Skeletal muscle tissue (tissue), 3 donors: ENCODE measurements at regions not wholly inside any gene's neighbourhood (a gene's known extent, or its start where the extent isn't known, plus 50 kb on each side); places are given as distances from the start of the nearest gene placed in this dataset.
"Not testable (repeated sequence)": the region's sequence is repeated elsewhere in the genome, so short reads cannot be mapped to it uniquely, and the experiment has no call there.

Source experiments
- H3K27ac ChIP-seq: one replicate; pipeline ENCODE4 v1.7.0; 2013; ENCODE audit warnings: mild to moderate bottlenecking, low read depth, low read length, inconsistent platforms
- H3K27me3 ChIP-seq, 3 donors: one replicate each; pipeline ENCODE4 v1.7.0; 2013; ENCODE audit warnings: low read length in 3 of 3; ENCODE audit not compliant: control insufficient read depth in 3 of 3, insufficient read depth in 3 of 3
- H3K36me3 ChIP-seq, 3 donors: one replicate each; pipeline ENCODE4 v1.7.0; 2013; ENCODE audit warnings: low read length in 3 of 3; ENCODE audit not compliant: control insufficient read depth in 3 of 3, insufficient read depth in 3 of 3
- H3K4me1 ChIP-seq, 3 donors: one replicate each; pipeline ENCODE4 v1.7.0; 2013; ENCODE audit warnings: low read length in 3 of 3, mild to moderate bottlenecking in 3 of 3; ENCODE audit not compliant: control insufficient read depth in 3 of 3, insufficient read depth in 3 of 3
- H3K4me3 ChIP-seq, 3 donors: one replicate each; pipeline ENCODE4 v1.7.0; 2013; ENCODE audit warnings: low read length in 3 of 3
- H3K9ac ChIP-seq, 3 donors: one replicate each; pipeline ENCODE4 v1.7.0; 2013; ENCODE audit warnings: low read length in 3 of 3, mild to moderate bottlenecking in 3 of 3, moderate library complexity in 2 of 3, low read depth in 1 of 3
- H3K9me3 ChIP-seq, 3 donors: one replicate each; pipeline ENCODE4 v1.7.0; 2013; ENCODE audit warnings: low read length in 3 of 3; ENCODE audit not compliant: control insufficient read depth in 3 of 3
- donor health status: Osteomylitis.

DNA sequence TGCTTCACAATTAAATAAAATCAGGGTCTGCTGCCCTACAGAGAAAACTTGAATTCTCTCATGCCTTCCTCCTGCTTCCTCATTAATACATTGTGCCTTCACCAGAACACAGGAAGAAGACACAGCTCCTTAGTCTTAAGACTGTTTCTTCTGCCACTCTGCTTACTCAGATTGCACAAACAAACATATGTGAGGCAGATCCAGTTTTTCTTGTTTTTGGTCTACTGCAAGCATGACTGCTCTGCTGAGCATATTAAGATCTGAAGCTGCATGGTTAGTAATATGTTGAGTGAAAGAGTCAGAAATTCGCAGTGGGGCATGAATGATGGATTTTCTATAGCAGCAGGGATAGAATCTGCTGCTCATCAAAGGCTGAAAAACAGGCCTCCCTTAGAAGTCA lies 321.1 kb upstream of the STXBP6 start:
- no peaks in the 10 kb centered on the region for H3K36me3 ChIP-seq

DNA sequence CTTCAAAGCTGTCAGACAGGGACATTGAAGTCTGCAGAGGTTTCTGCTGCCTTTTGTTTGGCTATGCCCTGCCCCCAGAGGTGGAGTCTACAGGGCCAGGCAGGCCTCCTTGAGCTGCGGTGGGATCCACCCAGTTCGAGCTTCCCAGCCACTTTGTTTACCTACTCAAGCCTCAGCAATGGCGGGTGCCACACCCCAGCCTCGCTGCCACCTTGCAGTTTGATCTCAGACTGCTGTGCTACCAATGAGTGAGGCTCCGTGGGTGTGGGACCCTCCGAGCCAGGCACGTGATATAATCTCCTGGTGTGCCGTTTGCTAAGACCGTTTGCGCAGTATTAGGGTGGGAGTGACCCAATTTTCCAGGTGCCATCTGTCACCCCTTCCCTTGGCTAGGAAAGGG lies 320.1 kb upstream of the STXBP6 start:
- H3K9ac ChIP-seq, H3K4me1 ChIP-seq, H3K36me3 ChIP-seq, H3K9me3 ChIP-seq, H3K4me3 ChIP-seq, H3K27ac ChIP-seq, H3K27me3 ChIP-seq: not testable (repeated sequence)

More for the DNA sequence above, 321.1 kb upstream of the STXBP6 start:
- Histone ChIP-seq H3K4me1 (no peaks in the 10 kb centered on the region), H3K9ac (no peak overlapping the region), H3K4me3 (no peak overlapping the region), H3K27me3 (no peaks in the 10 kb centered on the region), H3K9me3 (no peaks in the 10 kb centered on the region), H3K27ac (no peak overlapping the region)

DNA sequence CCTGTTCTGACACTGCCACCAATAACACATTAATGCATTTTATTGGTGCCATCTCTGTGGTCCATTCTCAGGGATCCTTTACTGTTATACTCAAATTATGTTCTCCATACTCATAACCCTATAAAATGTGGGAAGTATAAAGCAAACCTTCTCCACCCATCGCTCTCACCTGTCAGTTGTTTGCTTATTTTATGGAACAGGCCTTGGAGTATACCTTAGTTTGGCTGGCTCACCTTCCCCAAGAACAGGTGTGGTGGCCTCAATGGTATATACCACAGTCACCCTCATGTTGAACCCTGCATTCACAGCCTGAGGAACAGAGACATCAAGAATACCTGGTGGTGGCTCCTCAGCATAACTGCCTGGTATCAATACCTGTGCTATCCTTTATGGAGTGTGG lies 308.4 kb upstream of the STXBP6 start:
- no peaks in the 10 kb centered on the region for H3K36me3 ChIP-seq
- no peaks in the 10 kb centered on the region for H3K4me1 ChIP-seq

DNA sequence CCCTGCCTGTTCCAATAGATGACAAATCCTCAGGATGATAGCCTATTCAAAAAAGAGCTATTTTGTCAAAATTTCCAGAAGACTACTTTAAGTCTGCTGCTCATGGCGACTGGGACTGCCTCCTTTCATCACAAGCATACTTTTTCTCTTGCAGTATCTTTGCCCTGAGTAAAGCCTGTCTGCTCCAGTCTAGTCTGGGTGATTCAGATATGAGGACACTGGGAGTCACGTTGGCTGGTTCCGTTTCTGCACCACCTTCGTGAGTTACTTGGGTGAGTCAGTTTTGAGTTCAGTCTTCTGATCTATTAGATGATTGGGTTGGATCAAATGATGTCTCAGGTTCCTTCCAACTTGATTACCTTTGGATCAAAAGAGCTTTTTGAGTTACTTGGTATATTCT lies 301.3 kb upstream of the STXBP6 start:
- Histone ChIP-seq H3K36me3 (no peaks in the 10 kb centered on the region), H3K9ac (no peak overlapping the region), H3K27ac (no peak overlapping the region), H3K9me3 (no peaks in the 10 kb centered on the region), H3K27me3 (no peaks in the 10 kb centered on the region), H3K4me3 (no peak overlapping the region), H3K4me1 (peaks cover 0 to 4% (median 0%) of the 10 kb centered on the region in 3 donors)

More for the DNA sequence above, 308.4 kb upstream of the STXBP6 start:
- no peak overlapping the region for H3K27ac ChIP-seq
- no peak overlapping the region for H3K9ac ChIP-seq
- H3K27me3 ChIP-seq, result no peaks in the 10 kb centered on the region
- H3K4me3 ChIP-seq, result no peak overlapping the region
- H3K9me3 ChIP-seq, result no peaks in the 10 kb centered on the region

DNA sequence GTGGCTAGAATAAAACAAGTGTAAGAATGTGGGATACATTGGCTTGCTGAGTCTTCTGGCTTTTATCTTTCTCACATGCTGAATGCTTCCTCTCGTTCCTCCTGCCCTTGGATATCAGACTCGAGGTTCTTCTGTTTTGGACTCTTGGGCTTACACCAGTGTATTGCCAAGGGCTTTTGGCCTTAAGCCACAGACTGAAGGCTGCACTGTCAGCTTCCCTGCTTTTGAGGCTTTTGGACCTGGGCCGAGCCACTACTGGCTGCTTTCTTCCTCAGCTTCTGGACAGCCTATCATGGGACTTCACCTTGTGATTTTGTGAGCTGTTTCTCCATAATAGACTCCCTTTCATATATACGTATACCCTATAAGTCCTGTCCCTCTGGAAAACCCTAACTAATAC lies 300.9 kb upstream of the STXBP6 start:
- H3K4me1 ChIP-seq, result peaks cover 0 to 4% (median 0%) of the 10 kb centered on the region in 3 donors
- no peak overlapping the region for H3K4me3 ChIP-seq
- H3K9me3 ChIP-seq, result no peaks in the 10 kb centered on the region
- no peak overlapping the region for H3K27ac ChIP-seq
- no peaks in the 10 kb centered on the region for H3K27me3 ChIP-seq
- no peak overlapping the region for H3K9ac ChIP-seq
- H3K36me3 ChIP-seq, result no peaks in the 10 kb centered on the region

DNA sequence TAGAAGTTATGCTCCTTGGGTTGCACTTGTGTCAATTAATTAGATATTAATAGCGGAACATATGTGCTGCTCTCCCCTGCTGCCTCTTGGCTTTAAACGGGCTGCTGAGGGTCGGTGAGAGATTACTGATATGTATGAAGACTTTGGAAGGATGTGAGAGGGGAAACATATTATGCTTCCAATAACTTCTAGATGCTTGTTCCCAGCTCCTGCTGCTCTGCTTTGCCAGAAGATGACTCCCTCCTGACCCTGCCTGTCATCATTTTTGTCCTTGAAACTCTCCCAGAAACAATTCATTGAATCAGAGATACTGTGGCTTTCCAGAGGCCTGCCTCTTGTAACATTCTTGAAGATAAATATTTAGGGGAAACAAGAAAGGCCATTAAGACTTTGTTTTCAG lies 300.1 kb upstream of the STXBP6 start:
- Histone ChIP-seq H3K36me3 (no peaks in the 10 kb centered on the region), H3K4me1 (peaks cover 0 to 4% (median 0%) of the 10 kb centered on the region in 3 donors), H3K27ac (no peak overlapping the region), H3K9ac (no peak overlapping the region), H3K4me3 (no peak overlapping the region), H3K9me3 (no peaks in the 10 kb centered on the region), H3K27me3 (no peaks in the 10 kb centered on the region)

DNA sequence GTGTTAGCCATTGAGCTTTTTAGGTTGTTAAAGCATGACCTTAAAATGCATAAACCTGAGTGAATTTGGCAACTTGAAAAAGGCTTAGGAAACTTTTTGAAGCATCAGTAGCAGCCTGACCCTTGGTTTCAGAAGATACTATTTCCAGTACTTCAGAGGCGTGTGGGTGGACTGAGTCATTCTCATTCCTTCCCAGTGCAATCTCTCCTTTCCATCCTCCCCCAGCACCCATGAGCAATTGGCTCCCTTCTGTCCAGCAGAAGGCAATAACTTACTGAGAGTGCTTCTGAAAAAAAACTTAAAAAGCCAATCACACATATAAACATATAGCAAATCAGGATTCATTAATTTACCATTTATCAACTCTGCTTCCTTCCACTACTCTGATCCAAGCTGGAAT lies 299.3 kb upstream of the STXBP6 start:
- Histone ChIP-seq H3K9ac (no peak overlapping the region), H3K4me1 (peaks cover 0 to 4% (median 0%) of the 10 kb centered on the region in 3 donors), H3K36me3 (no peaks in the 10 kb centered on the region), H3K27me3 (no peaks in the 10 kb centered on the region), H3K9me3 (no peaks in the 10 kb centered on the region), H3K27ac (no peak overlapping the region), H3K4me3 (no peak overlapping the region)

DNA sequence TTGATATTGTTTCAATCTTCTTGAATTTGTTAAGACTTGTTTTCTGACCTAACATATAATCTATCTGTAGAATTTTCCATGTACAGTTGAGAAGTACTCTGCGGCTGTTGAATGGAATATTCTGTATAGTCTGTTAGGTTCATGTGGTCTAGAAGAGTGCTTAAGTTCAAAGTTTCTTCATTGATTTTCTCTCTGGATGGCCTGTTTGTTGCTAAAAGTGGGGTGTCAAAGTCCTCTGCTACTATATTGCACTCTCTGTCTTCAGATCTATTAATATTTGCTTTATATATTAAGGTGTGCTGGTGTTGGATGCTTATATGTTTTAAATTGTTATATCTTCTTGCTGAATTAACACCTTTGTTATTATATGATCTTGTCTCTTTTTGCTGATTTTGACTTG lies 290.9 kb upstream of the STXBP6 start:
- H3K27ac ChIP-seq, result no peak overlapping the region
- no peaks in the 10 kb centered on the region for H3K27me3 ChIP-seq
- H3K4me1 ChIP-seq, result no peaks in the 10 kb centered on the region
- H3K9ac ChIP-seq, result no peak overlapping the region
- no peaks in the 10 kb centered on the region for H3K9me3 ChIP-seq
- H3K36me3 ChIP-seq, result no peaks in the 10 kb centered on the region
- no peak overlapping the region for H3K4me3 ChIP-seq

DNA sequence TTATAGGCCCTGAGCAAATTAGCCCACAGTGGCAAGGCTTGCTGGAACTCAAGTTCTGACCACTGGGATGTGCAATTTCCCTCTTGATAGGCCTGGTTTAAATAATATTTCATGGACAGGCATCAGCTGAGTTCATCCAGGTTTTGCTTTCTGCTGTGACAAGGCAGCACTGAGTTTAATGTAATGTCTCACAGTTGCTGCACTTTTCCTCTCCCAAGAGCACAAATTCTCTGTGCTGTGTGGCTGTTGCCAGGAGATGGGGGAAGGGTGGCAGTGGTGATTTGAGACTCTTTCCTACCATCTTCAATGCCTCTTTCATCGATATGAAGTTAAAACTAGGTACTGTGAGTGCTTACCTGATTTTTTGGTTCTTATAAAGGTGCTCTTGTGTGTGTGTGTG lies 272.8 kb upstream of the STXBP6 start:
- no peak overlapping the region for H3K27ac ChIP-seq
- no peak overlapping the region for H3K4me3 ChIP-seq
- H3K36me3 ChIP-seq, result no peaks in the 10 kb centered on the region
- no peaks in the 10 kb centered on the region for H3K9me3 ChIP-seq
- no peaks in the 10 kb centered on the region for H3K4me1 ChIP-seq
- no peaks in the 10 kb centered on the region for H3K27me3 ChIP-seq
- H3K9ac ChIP-seq, result no peak overlapping the region

DNA sequence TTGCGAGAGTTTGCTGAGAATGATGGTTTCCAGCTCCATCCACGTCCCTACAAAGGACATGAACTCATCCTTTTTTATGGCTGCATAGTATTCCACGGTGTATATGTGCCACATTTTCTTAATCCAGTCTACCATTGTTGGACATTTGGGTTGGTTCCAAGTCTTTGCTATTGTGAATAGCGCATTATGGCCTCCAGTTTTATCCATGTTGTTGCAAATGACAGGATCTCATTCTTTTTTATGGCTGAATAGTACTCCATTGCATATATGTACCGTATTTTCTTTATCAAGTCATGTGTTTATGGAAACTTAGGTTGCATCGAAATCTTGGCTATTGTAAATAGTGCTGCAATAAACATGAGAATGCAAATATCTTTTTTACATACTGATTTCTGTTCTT lies 266.1 kb upstream of the STXBP6 start:
- not testable (repeated sequence) for H3K9ac ChIP-seq, H3K36me3 ChIP-seq, H3K9me3 ChIP-seq, H3K4me3 ChIP-seq, H3K4me1 ChIP-seq, H3K27me3 ChIP-seq, H3K27ac ChIP-seq

DNA sequence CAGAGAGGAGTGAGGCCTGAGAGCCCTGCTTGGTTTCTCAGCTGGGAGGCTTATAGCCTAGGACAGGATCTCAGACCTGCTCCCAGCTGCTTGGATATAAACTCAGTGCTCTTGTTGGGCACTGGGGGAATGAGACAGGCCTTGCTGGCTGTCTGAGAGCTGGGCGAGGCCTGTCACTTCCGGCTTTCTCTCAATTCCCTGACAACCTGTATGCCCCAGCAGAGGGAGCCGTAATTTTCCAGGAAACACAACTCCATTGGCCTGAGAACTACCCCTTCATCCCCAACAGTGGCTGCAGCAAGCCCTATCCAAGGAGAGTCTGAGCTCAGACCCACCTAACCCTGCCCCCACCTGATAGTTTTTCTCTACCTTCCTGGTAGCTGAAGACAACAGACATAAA lies 258.3 kb upstream of the STXBP6 start:
- H3K27me3 ChIP-seq, result no peaks in the 10 kb centered on the region
- no peaks in the 10 kb centered on the region for H3K36me3 ChIP-seq
- H3K4me3 ChIP-seq, result no peak overlapping the region
- no peaks in the 10 kb centered on the region for H3K4me1 ChIP-seq
- H3K27ac ChIP-seq, result no peak overlapping the region
- H3K9me3 ChIP-seq, result no peaks in the 10 kb centered on the region
- no peak overlapping the region for H3K9ac ChIP-seq
